ENCODE measurements at regions not wholly inside any gene's neighbourhood (a gene's known extent, or its start where the extent isn't known, plus 50 kb on each side); places are given as distances from the start of the nearest gene placed in this dataset.

DNA sequence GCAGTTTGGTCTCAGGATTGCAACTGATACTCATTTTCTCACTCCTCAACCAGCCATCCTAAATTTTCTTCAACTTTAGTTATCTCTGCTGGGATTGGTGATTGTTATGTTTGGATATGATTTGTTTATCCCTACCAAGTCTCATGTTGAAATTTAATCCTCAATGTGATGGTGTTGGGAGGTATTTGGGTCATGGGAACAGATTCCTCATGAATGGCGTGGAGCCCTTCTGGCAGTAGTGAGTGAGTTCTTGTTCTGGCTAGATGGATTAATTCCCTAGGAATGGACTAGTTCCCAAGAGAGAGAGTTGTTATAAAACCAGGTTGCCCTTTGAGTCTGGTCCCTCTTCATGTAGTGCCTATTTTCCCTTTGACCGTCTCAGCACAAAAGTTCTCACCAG, 399.9 kb downstream of the SQOR start:
- Mint-ChIP-seq H3K4me1 (no peaks in the 10 kb centered on the region; the same call in 1 of the 2 replicates), H3K27ac (no peak overlapping the region), H3K36me3 (no peaks in the 10 kb centered on the region), H3K4me3 (no peak overlapping the region), H3K9me3 (peaks cover 11% of the 10 kb centered on the region), H3K27me3 (ENCODE audit: low read depth) (no peaks in the 10 kb centered on the region)
- ChIA-PET POLR2A (no interaction called here), CTCF (no interaction called here)
- ATAC-seq: no peak
- DNase-seq (ENCODE audit: low spot score): no peak
- no peak for TF ChIP-seq HMGA2 (CRISPR knock-in tag; IDR thresholded peaks at IDR 0.05)
- TF ChIP-seq ESRRA (CRISPR knock-in tag; IDR thresholded peaks at IDR 0.05; ENCODE audit: borderline replicate concordance): no peak
- TF ChIP-seq NR1H2 (CRISPR knock-in tag; IDR thresholded peaks at IDR 0.05): no peak
- TF ChIP-seq, protein P1, sequence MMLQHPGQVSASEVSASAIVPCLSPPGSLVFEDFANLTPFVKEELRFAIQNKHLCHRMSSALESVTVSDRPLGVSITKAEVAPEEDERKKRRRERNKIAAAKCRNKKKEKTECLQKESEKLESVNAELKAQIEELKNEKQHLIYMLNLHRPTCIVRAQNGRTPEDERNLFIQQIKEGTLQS (CRISPR knock-in tag; conservative IDR thresholded peaks at IDR 0.05): no peak
- no peak for TF ChIP-seq ZNF232 (CRISPR knock-in tag; IDR thresholded peaks at IDR 0.05)
- TF ChIP-seq, protein P2, sequence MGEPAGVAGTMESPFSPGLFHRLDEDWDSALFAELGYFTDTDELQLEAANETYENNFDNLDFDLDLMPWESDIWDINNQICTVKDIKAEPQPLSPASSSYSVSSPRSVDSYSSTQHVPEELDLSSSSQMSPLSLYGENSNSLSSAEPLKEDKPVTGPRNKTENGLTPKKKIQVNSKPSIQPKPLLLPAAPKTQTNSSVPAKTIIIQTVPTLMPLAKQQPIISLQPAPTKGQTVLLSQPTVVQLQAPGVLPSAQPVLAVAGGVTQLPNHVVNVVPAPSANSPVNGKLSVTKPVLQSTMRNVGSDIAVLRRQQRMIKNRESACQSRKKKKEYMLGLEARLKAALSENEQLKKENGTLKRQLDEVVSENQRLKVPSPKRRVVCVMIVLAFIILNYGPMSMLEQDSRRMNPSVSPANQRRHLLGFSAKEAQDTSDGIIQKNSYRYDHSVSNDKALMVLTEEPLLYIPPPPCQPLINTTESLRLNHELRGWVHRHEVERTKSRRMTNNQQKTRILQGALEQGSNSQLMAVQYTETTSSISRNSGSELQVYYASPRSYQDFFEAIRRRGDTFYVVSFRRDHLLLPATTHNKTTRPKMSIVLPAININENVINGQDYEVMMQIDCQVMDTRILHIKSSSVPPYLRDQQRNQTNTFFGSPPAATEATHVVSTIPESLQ (CRISPR knock-in tag; IDR thresholded peaks at IDR 0.05): no peak
- TF ChIP-seq, protein P3, sequence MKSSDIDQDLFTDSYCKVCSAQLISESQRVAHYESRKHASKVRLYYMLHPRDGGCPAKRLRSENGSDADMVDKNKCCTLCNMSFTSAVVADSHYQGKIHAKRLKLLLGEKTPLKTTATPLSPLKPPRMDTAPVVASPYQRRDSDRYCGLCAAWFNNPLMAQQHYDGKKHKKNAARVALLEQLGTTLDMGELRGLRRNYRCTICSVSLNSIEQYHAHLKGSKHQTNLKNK (CRISPR knock-in tag; IDR thresholded peaks at IDR 0.05): no peak
- TF ChIP-seq, protein P4, sequence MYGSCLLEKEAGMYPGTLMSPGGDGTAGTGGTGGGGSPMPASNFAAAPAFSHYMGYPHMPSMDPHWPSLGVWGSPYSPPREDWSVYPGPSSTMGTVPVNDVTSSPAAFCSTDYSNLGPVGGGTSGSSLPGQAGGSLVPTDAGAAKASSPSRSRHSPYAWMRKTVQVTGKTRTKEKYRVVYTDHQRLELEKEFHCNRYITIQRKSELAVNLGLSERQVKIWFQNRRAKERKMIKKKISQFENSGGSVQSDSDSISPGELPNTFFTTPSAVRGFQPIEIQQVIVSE (CRISPR knock-in tag; IDR thresholded peaks at IDR 0.05; ENCODE audit: borderline replicate concordance): no peak
- TF ChIP-seq ZNF396 (CRISPR knock-in tag; IDR thresholded peaks at IDR 0.05; ENCODE audit: borderline replicate concordance): no peak
- TF ChIP-seq NR2C2 (CRISPR knock-in tag; IDR thresholded peaks at IDR 0.05): no peak
- TF ChIP-seq SOX15 (CRISPR knock-in tag; IDR thresholded peaks at IDR 0.05): no peak
- no peak for TF ChIP-seq SMAD3 (CRISPR knock-in tag; IDR thresholded peaks at IDR 0.05; ENCODE audit: borderline replicate concordance)
- TF ChIP-seq OVOL2 (CRISPR knock-in tag; IDR thresholded peaks at IDR 0.05; ENCODE audit: borderline replicate concordance): no peak
- no peak for TF ChIP-seq RELA (CRISPR knock-in tag; IDR thresholded peaks at IDR 0.05; ENCODE audit: borderline replicate concordance)
- TF ChIP-seq ZNF219 (CRISPR knock-in tag; IDR thresholded peaks at IDR 0.05; ENCODE audit: borderline replicate concordance): no peak
- TF ChIP-seq, protein P5, sequence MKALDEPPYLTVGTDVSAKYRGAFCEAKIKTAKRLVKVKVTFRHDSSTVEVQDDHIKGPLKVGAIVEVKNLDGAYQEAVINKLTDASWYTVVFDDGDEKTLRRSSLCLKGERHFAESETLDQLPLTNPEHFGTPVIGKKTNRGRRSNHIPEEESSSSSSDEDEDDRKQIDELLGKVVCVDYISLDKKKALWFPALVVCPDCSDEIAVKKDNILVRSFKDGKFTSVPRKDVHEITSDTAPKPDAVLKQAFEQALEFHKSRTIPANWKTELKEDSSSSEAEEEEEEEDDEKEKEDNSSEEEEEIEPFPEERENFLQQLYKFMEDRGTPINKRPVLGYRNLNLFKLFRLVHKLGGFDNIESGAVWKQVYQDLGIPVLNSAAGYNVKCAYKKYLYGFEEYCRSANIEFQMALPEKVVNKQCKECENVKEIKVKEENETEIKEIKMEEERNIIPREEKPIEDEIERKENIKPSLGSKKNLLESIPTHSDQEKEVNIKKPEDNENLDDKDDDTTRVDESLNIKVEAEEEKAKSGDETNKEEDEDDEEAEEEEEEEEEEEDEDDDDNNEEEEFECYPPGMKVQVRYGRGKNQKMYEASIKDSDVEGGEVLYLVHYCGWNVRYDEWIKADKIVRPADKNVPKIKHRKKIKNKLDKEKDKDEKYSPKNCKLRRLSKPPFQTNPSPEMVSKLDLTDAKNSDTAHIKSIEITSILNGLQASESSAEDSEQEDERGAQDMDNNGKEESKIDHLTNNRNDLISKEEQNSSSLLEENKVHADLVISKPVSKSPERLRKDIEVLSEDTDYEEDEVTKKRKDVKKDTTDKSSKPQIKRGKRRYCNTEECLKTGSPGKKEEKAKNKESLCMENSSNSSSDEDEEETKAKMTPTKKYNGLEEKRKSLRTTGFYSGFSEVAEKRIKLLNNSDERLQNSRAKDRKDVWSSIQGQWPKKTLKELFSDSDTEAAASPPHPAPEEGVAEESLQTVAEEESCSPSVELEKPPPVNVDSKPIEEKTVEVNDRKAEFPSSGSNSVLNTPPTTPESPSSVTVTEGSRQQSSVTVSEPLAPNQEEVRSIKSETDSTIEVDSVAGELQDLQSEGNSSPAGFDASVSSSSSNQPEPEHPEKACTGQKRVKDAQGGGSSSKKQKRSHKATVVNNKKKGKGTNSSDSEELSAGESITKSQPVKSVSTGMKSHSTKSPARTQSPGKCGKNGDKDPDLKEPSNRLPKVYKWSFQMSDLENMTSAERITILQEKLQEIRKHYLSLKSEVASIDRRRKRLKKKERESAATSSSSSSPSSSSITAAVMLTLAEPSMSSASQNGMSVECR (CRISPR knock-in tag; IDR thresholded peaks at IDR 0.05; ENCODE audit: borderline replicate concordance): no peak
- no peak for TF ChIP-seq CREB1 (CRISPR knock-in tag; IDR thresholded peaks at IDR 0.05)
- no peak for TF ChIP-seq TCF7 (CRISPR knock-in tag; IDR thresholded peaks at IDR 0.05; ENCODE audit: low read depth)
- TF ChIP-seq, protein P6, sequence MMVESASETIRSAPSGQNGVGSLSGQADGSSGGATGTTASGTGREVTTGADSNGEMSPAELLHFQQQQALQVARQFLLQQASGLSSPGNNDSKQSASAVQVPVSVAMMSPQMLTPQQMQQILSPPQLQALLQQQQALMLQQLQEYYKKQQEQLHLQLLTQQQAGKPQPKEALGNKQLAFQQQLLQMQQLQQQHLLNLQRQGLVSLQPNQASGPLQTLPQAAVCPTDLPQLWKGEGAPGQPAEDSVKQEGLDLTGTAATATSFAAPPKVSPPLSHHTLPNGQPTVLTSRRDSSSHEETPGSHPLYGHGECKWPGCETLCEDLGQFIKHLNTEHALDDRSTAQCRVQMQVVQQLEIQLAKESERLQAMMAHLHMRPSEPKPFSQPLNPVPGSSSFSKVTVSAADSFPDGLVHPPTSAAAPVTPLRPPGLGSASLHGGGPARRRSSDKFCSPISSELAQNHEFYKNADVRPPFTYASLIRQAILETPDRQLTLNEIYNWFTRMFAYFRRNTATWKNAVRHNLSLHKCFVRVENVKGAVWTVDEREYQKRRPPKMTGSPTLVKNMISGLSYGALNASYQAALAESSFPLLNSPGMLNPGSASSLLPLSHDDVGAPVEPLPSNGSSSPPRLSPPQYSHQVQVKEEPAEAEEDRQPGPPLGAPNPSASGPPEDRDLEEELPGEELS (CRISPR knock-in tag; IDR thresholded peaks at IDR 0.05): no peak

All from WTC11 (cell line).